HepG2 (cell line): ENCODE measurements at regions not wholly inside any gene's neighbourhood (a gene's known extent, or its start where the extent isn't known, plus 50 kb on each side); places are given as distances from the start of the nearest gene placed in this dataset.

Source experiments
- ATAC-seq: fragments of 200-7000 bp; cut with Tn5 transposase; 3 replicates; pipeline ENCODE4 v1.9.1; 2020; ENCODE audit warnings: mild to moderate bottlenecking, moderate library complexity
- BruUV-seq: library from RNA; stranded (reverse); fragments of 400-500 nt; replicated peaks from 2 replicates; lab custom pipeline; 2021; lab: Mats Ljungman, UMichigan
- CTCF ChIA-PET: fragments of 300-600 bp; formaldehyde crosslinking; extraction: SDS; loops from one replicate; lab custom pipeline; 2021; ENCODE audit warnings: low total read pairs, inconsistent platforms, low intra/inter-chr PET ratio; lab: Yijun Ruan, JAX
- POLR2A ChIA-PET: fragments of 350-600 bp; sonication (Branson Sonifier 250); formaldehyde crosslinking; loops from one replicate; lab custom pipeline; 2020; ENCODE audit warnings: antibody characterized with exemption, inconsistent platforms; lab: Yijun Ruan, JAX
- DNase-seq: peaks from one replicate; pipeline ENCODE4 v3.0.0-alpha.2; 2015; ENCODE audit warnings: low spot score
- FAIRE-seq: peaks from 3 replicates; lab custom pipeline; 2011; peaks lifted over from hg19 to GRCh38; lab: Jason Lieb, UNC
- H2AFZ ChIP-seq: one replicate; pipeline ENCODE4 v1.6.1; 2011; ENCODE audit warnings: low read length, inconsistent platforms
- H3K27ac ChIP-seq: fragments of 300-600 bp; 3 replicates; pipeline ENCODE4 v1.8.0; 2011; ENCODE audit warnings: mixed run types, mild to moderate bottlenecking, mixed read lengths, low read length, inconsistent platforms; ENCODE audit not compliant: insufficient read depth; ENCODE audit errors: extremely low read length
- H3K27me3 ChIP-seq, 2 experiments: fragments of 200-600 bp in 1 of 2; 2 replicates in 1 of 2; 3 replicates in 1 of 2; pipeline versions ENCODE4 v1.6.0 to v1.8.0; 2011; ENCODE audit warnings: low read length in 2 of 2, mild to moderate bottlenecking in 2 of 2, moderate library complexity in 2 of 2, inconsistent platforms in 1 of 2; ENCODE audit not compliant: insufficient read depth in 2 of 2, control insufficient read depth in 1 of 2
- H3K36me3 ChIP-seq, 2 experiments: fragments of 200-600 bp in 1 of 2; replicated peaks in 1 of 2; 2 replicates in 1 of 2; 3 replicates in 1 of 2; pipeline versions ENCODE4 v1.5.1 to v1.8.0; 2011; ENCODE audit warnings: low read length in 2 of 2, inconsistent platforms in 1 of 2; ENCODE audit not compliant: insufficient read depth in 2 of 2, control insufficient read depth in 1 of 2
- H3K4me1 ChIP-seq: 2 replicates; pipeline ENCODE4 v1.5.1; 2012; ENCODE audit warnings: low read length, inconsistent platforms; ENCODE audit not compliant: insufficient read depth
- H3K4me2 ChIP-seq: 2 replicates; pipeline ENCODE4 v1.6.0; 2011; ENCODE audit warnings: low read depth, low read length, inconsistent platforms
- H3K4me3 ChIP-seq, 3 experiments: fragments of 200-600 bp in 1 of 3; sonication (generic), shearing (Covaris generic) in 1 of 3; replicated peaks in 1 of 3; 2 replicates each; pipeline ENCODE4 v1.5.1; 2011 to 2016; ENCODE audit warnings: low read length in 3 of 3, inconsistent platforms in 2 of 3, low read depth in 2 of 3, mild to moderate bottlenecking in 2 of 3, control low read depth in 1 of 3, mixed read lengths in 1 of 3; ENCODE audit not compliant: insufficient read depth in 1 of 3
- H3K79me2 ChIP-seq: one replicate; pipeline ENCODE4 v1.6.1; 2011; ENCODE audit warnings: low read length, inconsistent platforms; ENCODE audit not compliant: insufficient read depth
- H3K9ac ChIP-seq: 2 replicates; pipeline ENCODE4 v1.6.0; 2011; ENCODE audit warnings: mild to moderate bottlenecking, low read depth, low read length, inconsistent platforms; ENCODE audit not compliant: insufficient read depth
- H3K9me3 ChIP-seq: 2 replicates; pipeline ENCODE4 v1.5.1; 2012; ENCODE audit warnings: mild to moderate bottlenecking, low read length
- H4K20me1 ChIP-seq: 2 replicates; pipeline ENCODE4 v1.6.0; 2011; ENCODE audit warnings: inconsistent platforms, mild to moderate bottlenecking, low read length, moderate library complexity; ENCODE audit not compliant: insufficient read depth
- CEBPG ChIP-seq: IDR thresholded peaks from 2 replicates; pipeline ENCODE4 v1.6.1; 2016
- GATAD2A ChIP-seq: IDR thresholded peaks from 2 replicates; pipeline ENCODE4 v1.6.1; 2016
- HNRNPH1 ChIP-seq: fragments of 200-400 bp; formaldehyde crosslinking; optimal IDR thresholded peaks from 2 replicates; pipeline ENCODE3; 2017; ENCODE audit warnings: mild to moderate bottlenecking, low read depth, low read length
- HNRNPUL1 ChIP-seq: fragments of 200-400 bp; formaldehyde crosslinking; IDR thresholded peaks from 2 replicates; pipeline ENCODE4 v1.6.1; 2017; ENCODE audit warnings: low read depth, mild to moderate bottlenecking, low read length, moderate library complexity
- KLF11 ChIP-seq: IDR thresholded peaks from 2 replicates; pipeline ENCODE4 v1.6.1; 2016; ENCODE audit warnings: missing compliant biosample characterization
- SCMH1 ChIP-seq: sonication (generic); formaldehyde crosslinking; IDR thresholded peaks from 2 replicates; pipeline ENCODE4 v1.9.0; 2021; ENCODE audit warnings: missing genetic modification reagents, mild to moderate bottlenecking, borderline replicate concordance
- TEAD2 ChIP-seq: sonication (generic); formaldehyde crosslinking; IDR thresholded peaks from 2 replicates; pipeline ENCODE4 v1.9.0; 2021; ENCODE audit warnings: missing genetic modification reagents
- ZNF20 ChIP-seq: sonication (generic); formaldehyde crosslinking; IDR thresholded peaks from 2 replicates; pipeline ENCODE4 v1.4.0; 2020; ENCODE audit warnings: mild to moderate bottlenecking, moderate library complexity, missing genetic modification reagents
- ZNF24 ChIP-seq: fragments of 450-650 bp; IDR thresholded peaks from 2 replicates; pipeline ENCODE4 v1.6.1; 2017; ENCODE audit warnings: antibody characterized with exemption, mild to moderate bottlenecking
- ZNF33A ChIP-seq: sonication (generic); formaldehyde crosslinking; IDR thresholded peaks from 2 replicates; pipeline ENCODE4 v1.5.1; 2020; ENCODE audit warnings: missing genetic modification reagents, mild to moderate bottlenecking, moderate library complexity, borderline replicate concordance
- ZNF382 ChIP-seq: sonication (generic); formaldehyde crosslinking; IDR thresholded peaks from 2 replicates; pipeline ENCODE4 v1.5.0; 2020; ENCODE audit warnings: missing genetic modification reagents, mild to moderate bottlenecking, borderline replicate concordance
- ZNF383 ChIP-seq: sonication (generic); formaldehyde crosslinking; IDR thresholded peaks from 2 replicates; pipeline ENCODE4 v1.4.0; 2020; ENCODE audit warnings: missing genetic modification reagents, mild to moderate bottlenecking, borderline replicate concordance
- ZNF460 ChIP-seq: sonication (generic); formaldehyde crosslinking; IDR thresholded peaks from 2 replicates; pipeline ENCODE4 v1.5.1; 2020; ENCODE audit warnings: missing genetic modification reagents, mild to moderate bottlenecking, borderline replicate concordance
- ZNF577 ChIP-seq: sonication (generic); formaldehyde crosslinking; IDR thresholded peaks from 2 replicates; pipeline ENCODE4 v1.4.0; 2020; ENCODE audit warnings: mild to moderate bottlenecking, low read depth, missing genetic modification reagents, borderline replicate concordance
- ZNF841 ChIP-seq: sonication (generic); formaldehyde crosslinking; IDR thresholded peaks from 2 replicates; pipeline ENCODE4 v1.8.1; 2023; ENCODE audit warnings: missing genetic modification reagents, borderline replicate concordance
- ZSCAN9 ChIP-seq: IDR thresholded peaks from 2 replicates; pipeline ENCODE4 v1.6.1; 2016; ENCODE audit warnings: borderline replicate concordance
- WGBS: methylation state at CpG from one replicate; pipeline ENCODE4 v1.1.6; 2017; ENCODE audit warnings: low lambda C conversion rate; 5-methylcytosine and 5-hydroxymethylcytosine counted together
- in situ Hi-C: cut with HindIII; loops from 2 replicates; pipeline ENCODE4 v1.10.0; 2017; ENCODE audit warnings: low pct_unique_long_range_greater_than_20kb; ENCODE audit not compliant: extremely low pct_ligation_motif_present
- intact Hi-C: fragments of 100-400 bp; cut with micrococcal nuclease; formaldehyde crosslinking; loops from one replicate; pipeline ENCODE4 v1.10.0; 2022; ENCODE audit not compliant: unreplicated experiment
- TF ChIP-seq, protein P1 (sequence below): sonication (generic); formaldehyde crosslinking; IDR thresholded peaks from 2 replicates; pipeline ENCODE4 v1.8.0; 2022; ENCODE audit warnings: mild to moderate bottlenecking, missing genetic modification reagents, borderline replicate concordance
- TF ChIP-seq, protein P2 (sequence below): sonication (generic); formaldehyde crosslinking; IDR thresholded peaks from 2 replicates; pipeline ENCODE4 v1.5.0; 2020; ENCODE audit warnings: missing genetic modification reagents

DNA sequence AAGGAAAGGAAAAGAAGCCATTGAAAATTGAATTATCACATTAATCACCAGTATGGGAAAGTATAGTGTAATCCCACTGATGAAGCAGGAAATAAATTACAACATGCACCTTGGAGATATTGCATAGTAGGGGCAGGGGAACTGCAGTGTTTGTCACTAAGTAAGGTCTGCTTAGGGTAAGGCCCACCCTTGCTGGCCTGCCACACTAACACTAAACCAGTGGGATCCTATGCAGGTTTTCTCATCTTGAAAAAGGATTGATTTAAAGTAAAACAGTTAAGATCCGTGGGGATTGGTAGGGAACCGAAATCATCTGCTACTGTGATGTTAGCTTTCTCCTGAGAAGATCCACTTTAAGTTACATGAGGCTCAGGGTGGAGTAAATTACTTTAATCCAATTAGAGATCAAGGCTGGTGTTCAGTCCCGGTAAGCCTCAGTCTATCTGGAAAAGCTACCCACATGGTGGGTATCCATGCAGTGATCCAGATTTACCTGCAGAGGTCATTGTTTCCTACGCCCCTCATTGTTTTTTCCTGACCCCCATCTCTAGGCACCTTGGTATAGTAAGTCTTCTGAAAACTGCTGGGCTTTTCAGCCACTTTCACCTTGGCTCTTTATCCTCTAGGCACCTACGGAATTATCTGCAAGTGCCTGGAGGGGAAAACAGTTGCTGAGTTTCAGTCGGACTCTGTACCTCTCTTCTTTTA is 1014.9 kb upstream of the ATXN8OS start:
- Histone ChIP-seq H3K4me3 (no peak overlapping the region), H3K27ac (no peak overlapping the region), H2AFZ (no peak overlapping the region), H3K79me2 (no peaks in the 10 kb centered on the region), H3K27me3 (no peaks in the 10 kb centered on the region), H3K4me2 (no peak overlapping the region), H3K4me1 (no peaks in the 10 kb centered on the region), H3K9ac (no peak overlapping the region), H3K36me3 (no peaks in the 10 kb centered on the region), H4K20me1 (no peaks in the 10 kb centered on the region), H3K9me3 (no peaks in the 10 kb centered on the region)
- intact Hi-C loops (no loop called here), in situ Hi-C loops (no loop called here)
- BruUV-seq = no TSS peak
- DNase-seq (no peak), ATAC-seq (no peak), FAIRE-seq (no peak)
- ChIA-PET CTCF (no interaction called here), POLR2A (no interaction called here)
- 5% methylated on average over 5 of the region's 6 CpGs for WGBS
- no peak for TF ChIP-seq ZNF577
- no peak for TF ChIP-seq ZSCAN9 (CRISPR knock-in tag)
- TF ChIP-seq ZNF460 (CRISPR knock-in tag) = no peak
- no peak for TF ChIP-seq SCMH1 (CRISPR knock-in tag)
- no peak for TF ChIP-seq CEBPG (CRISPR knock-in tag)
- no peak for TF ChIP-seq ZNF841 (CRISPR knock-in tag)

DNA sequence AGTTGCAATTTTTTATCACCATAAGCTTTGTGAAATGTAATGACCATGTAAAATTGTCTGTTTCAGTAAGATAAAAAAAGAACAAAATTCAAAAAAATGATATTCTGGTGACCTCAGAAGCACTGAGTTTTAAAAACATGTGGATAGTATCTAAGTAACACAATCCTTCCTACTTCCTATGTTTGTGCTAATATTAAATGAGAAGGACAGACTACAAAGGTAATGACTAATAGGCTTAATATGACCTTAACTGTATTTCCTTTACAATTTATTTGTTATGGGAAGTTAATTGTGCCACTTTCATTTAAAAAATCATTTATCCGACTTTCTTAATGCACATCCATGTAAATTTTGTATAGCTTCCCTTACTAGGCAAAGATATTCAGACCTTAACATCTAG is 1030.4 kb upstream of the ATXN8OS start:
- 0% methylated on average over 1 of the region's 1 CpG for WGBS
- Histone ChIP-seq H3K36me3 (no peaks in the 10 kb centered on the region), H2AFZ (no peak overlapping the region), H3K79me2 (no peaks in the 10 kb centered on the region), H3K27ac (no peak overlapping the region), H3K4me1 (no peaks in the 10 kb centered on the region), H3K4me3 (no peak overlapping the region), H3K9me3 (no peaks in the 10 kb centered on the region), H3K4me2 (no peak overlapping the region), H3K27me3 (no peaks in the 10 kb centered on the region), H3K9ac (no peak overlapping the region), H4K20me1 (no peaks in the 10 kb centered on the region)
- ChIA-PET CTCF (no interaction called here), POLR2A (no interaction called here)
- ATAC-seq (no peak), DNase-seq (no peak), FAIRE-seq (no peak)
- BruUV-seq = no TSS peak
- intact Hi-C loops (no loop called here), in situ Hi-C loops (no loop called here)
- TF ChIP-seq HNRNPUL1 (no peak), GATAD2A (CRISPR knock-in tag) (no peak), ZNF33A (CRISPR knock-in tag) (no peak), TEAD2 (CRISPR knock-in tag) (no peak), ZNF20 (no peak), ZNF382 (CRISPR knock-in tag) (no peak), HNRNPH1 (no peak), ZNF24 (no peak), ZNF383 (CRISPR knock-in tag) (no peak), KLF11 (no peak)
- TF ChIP-seq, protein P1, sequence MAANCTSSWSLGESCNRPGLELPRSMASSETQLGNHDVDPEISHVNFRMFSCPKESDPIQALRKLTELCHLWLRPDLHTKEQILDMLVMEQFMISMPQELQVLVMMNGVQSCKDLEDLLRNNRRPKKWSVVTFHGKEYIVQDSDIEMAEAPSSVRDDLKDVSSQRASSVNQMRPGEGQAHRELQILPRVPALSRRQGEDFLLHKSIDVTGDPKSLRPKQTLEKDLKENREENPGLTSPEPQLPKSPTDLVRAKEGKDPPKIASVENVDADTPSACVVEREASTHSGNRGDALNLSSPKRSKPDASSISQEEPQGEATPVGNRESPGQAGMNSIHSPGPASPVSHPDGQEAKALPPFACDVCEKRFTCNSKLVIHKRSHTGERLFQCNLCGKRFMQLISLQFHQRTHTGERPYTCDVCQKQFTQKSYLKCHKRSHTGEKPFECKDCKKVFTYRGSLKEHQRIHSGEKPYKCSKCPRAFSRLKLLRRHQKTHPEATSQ = no peak
- TF ChIP-seq, protein P2, sequence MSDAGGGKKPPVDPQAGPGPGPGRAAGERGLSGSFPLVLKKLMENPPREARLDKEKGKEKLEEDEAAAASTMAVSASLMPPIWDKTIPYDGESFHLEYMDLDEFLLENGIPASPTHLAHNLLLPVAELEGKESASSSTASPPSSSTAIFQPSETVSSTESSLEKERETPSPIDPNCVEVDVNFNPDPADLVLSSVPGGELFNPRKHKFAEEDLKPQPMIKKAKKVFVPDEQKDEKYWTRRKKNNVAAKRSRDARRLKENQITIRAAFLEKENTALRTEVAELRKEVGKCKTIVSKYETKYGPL (CRISPR knock-in tag) = no peak
